ENCODE measurements at regions not wholly inside any gene's neighbourhood (a gene's known extent, or its start where the extent isn't known, plus 50 kb on each side); places are given as distances from the start of the nearest gene placed in this dataset.

- no peak for TF ChIP-seq E2F4 (IDR thresholded peaks at IDR 0.05; ENCODE audit: low read depth, low read length)
Measured at GRCh38 chr14:66069036-66069435, 417.1 kb upstream of the CCDC196 start (continued).

- intact Hi-C loops (cut with micrococcal nuclease; ENCODE audit: unreplicated experiment) (loop anchor here (2.0 to 5.0 kb wide), 4 partner anchors 109 to 911 kb away; partner anchors contain the start of gene FUT8), in situ Hi-C loops (cut with MboI) (loop anchor here (5.0 to 10.0 kb wide), 2 partner anchors 655 to 903 kb away; partner anchors contain the start of gene FUT8)
- FAIRE-seq (no peak), DNase-seq (ENCODE audit: low read depth, low spot score) (no peak), ATAC-seq (no peak)
- no peak overlapping the region for H3K4me3 ChIP-seq
- H4K20me1 ChIP-seq (ENCODE audit: control insufficient read depth, insufficient read depth) = no peaks in the 10 kb centered on the region
- no peak overlapping the region for H3K4me2 ChIP-seq (ENCODE audit: control insufficient read depth, insufficient read depth)
- H3K4me1 ChIP-seq (ENCODE audit: control insufficient read depth, insufficient read depth, low read length) = no peaks in the 10 kb centered on the region
- H3K36me3 ChIP-seq (ENCODE audit: control insufficient read depth in 2 of 2, insufficient read depth in 2 of 2, low read length in 1 of 2) = no peaks in the 10 kb centered on the region
- no peaks in the 10 kb centered on the region; a peak in 1 of 4 replicates for H3K27me3 ChIP-seq (replicated peaks in 1 of 2; ENCODE audit: control insufficient read depth in 2 of 2, insufficient read depth in 2 of 2, low read length in 1 of 2)
- ChIA-PET POLR2A (no interaction called here), SMC1A (ENCODE audit: uncharacterized antibody, unreplicated experiment) (interaction anchor here (0.9 to 1.7 kb wide), 7 partner anchors 14 to 904 kb away, joined by 3 to 10 read pairs (median 4); no protein-coding TSS in a partner anchor), RAD21 (ENCODE audit: unreplicated experiment) (interaction anchor here (1.2 to 2.0 kb wide), 4 partner anchors 110 to 904 kb away, joined by 3 to 9 read pairs (median 4); no protein-coding TSS in a partner anchor), CTCF (interaction anchor here (0.6 to 7.8 kb wide), 15 partner anchors 9 to 952 kb away, joined by 3 to 90 read pairs (median 4); no protein-coding TSS in a partner anchor)
- no peaks in the 10 kb centered on the region for H3K79me2 ChIP-seq (ENCODE audit: control insufficient read depth, insufficient read depth, low read length)
- H3K27ac ChIP-seq (ENCODE audit: control insufficient read depth, insufficient read depth) = no peak overlapping the region
- 39% methylated on average over 7 of the region's 7 CpGs for WGBS (ENCODE audit: insufficient coverage, insufficient replicate concordance, low lambda C conversion rate, missing lambda C conversion rate)
- H3K9me3 ChIP-seq (replicated peaks; ENCODE audit: control insufficient read depth, insufficient read depth, low read length) = no peaks in the 10 kb centered on the region
- no peak overlapping the region for H3K9ac ChIP-seq (ENCODE audit: control insufficient read depth, insufficient read depth, low read length)
- H2AFZ ChIP-seq (ENCODE audit: control insufficient read depth, low read depth, low read length) = no peak overlapping the region
- BruUV-seq (replicated peaks) = no TSS peak
- no peak for TF ChIP-seq ZNF207 (IDR thresholded peaks at IDR 0.05; ENCODE audit: borderline replicate concordance)
- TF ChIP-seq BRCA1 (IDR thresholded peaks at IDR 0.05; ENCODE audit: low read depth, low read length) = no peak
- TF ChIP-seq MAX (IDR thresholded peaks at IDR 0.05; ENCODE audit: low read depth, low read length) = no peak
- no peak for TF ChIP-seq ZBTB11 (CRISPR knock-in tag; IDR thresholded peaks at IDR 0.05)
- TF ChIP-seq NBN (IDR thresholded peaks at IDR 0.05) = no peak
- no peak for TF ChIP-seq NR2C1 (IDR thresholded peaks at IDR 0.05)
- no peak for TF ChIP-seq RAD21 (IDR thresholded peaks at IDR 0.05; ENCODE audit: insufficient read depth, low read depth, low read length)
- TF ChIP-seq ETV6 (conservative IDR thresholded peaks at IDR 0.05 in 1 of 2, IDR thresholded peaks at IDR 0.05 in 1 of 2; ENCODE audit: borderline replicate concordance in 1 of 2, low read depth in 1 of 2) = no peak
- no peak for TF ChIP-seq ATF2 (IDR thresholded peaks at IDR 0.05; ENCODE audit: low read length)
- no peak for TF ChIP-seq PRDM15 (CRISPR knock-in tag; IDR thresholded peaks at IDR 0.05)
Measured at GRCh38 chr14:66069830-66070541, 416.2 kb upstream of the CCDC196 start.

Data from GM12878 (cell line).